HPDE6-E6E7 (cell line): ENCODE measurements at regions not wholly inside any gene's neighbourhood (a gene's known extent, or its start where the extent isn't known, plus 50 kb on each side); places are given as distances from the start of the nearest gene placed in this dataset.

Experiments
- DNase-seq: peaks from one replicate; pipeline ENCODE4 v3.0.0; 2011; ENCODE audit warnings: missing footprints; ENCODE audit errors: extremely low spot score

DNA sequence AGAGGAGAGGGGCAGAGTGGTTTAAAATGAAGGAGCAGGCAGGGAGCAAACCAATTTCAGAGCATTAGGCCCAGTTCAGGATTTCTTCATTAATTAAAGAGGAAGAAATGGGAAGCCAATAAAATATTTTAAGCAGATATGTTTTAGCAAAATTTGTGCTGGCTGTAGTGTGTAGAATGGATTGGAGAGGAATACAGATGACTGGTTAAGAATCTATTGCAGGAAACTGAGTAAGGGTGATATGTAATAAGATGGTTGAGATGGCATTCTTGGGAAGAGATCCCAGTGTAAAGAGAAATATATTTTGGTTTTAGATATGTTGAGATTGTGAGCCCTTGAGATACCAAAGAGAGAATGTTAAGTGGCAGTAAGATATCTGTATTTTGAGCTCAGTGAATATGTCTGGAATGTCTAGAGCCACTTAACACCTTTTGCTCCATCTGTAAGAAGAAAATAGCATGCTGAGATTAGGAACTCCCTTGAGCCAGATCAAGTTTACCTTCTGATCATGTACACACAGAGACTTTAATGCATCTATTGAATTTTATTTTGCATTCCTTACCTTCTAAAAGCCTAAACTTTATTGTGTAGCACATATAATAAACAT is 79.5 kb upstream of the SLC27A6 start:
- DNase-seq = no peak

DNA sequence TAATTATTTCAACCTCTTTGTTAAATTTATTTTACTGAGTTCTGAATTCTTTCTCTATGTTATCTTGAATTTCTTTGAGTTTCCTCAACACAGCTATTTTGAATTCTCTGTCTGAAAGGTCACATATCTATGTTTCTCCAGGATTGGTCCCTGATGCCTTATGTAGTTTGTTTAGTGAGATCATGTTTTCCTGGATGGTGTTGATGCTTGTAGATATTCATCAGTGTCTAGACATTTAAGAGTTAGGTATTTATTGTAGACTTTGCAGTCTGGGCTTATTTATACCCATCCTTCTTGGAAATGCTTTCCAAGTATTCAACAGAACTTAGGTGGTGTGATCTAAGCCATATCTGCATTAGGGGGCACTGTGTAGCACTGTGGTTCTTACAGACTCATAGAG is 70.2 kb upstream of the SLC27A6 start:
- DNase-seq = no peak

DNA sequence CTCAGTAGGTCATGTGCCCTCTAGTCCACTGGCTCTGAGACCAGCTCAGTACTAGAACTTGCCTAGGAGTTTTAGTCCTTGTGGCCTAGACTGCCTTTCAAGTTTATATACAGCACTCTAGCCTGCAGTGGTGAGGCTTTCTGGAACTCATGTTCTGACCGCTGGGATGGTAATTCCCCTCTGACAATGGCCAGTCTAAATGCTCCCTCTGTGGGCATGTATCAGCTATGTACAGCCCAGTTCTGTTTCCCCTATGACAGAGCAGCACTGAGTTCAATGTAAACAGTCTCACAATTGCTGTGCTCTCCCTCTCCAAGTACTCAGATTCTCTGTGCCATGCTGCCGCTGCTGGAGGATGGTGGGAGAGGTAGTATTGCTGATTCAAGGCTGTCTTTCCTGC is 68.6 kb upstream of the SLC27A6 start:
- no peak for DNase-seq

DNA sequence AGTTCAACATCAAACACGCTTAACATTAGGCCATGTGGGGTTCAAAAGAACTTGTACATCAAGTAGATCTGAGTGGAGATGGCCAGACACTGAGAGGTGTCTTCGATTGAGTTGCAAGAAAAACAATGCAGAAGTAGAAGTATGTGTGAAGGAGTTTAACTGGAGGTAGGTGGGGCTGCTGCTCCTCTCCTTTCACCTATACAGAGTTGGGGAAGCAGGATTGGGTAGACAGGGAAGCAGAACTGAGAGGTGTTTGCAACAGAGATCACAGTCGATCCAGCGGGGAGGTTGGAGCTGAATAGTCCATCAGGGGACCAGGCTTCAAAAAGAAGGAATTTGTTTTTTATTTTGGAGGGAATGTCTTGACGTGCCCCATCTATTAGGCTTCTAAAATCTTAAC is 61.7 kb upstream of the SLC27A6 start:
- no peak for DNase-seq

DNA sequence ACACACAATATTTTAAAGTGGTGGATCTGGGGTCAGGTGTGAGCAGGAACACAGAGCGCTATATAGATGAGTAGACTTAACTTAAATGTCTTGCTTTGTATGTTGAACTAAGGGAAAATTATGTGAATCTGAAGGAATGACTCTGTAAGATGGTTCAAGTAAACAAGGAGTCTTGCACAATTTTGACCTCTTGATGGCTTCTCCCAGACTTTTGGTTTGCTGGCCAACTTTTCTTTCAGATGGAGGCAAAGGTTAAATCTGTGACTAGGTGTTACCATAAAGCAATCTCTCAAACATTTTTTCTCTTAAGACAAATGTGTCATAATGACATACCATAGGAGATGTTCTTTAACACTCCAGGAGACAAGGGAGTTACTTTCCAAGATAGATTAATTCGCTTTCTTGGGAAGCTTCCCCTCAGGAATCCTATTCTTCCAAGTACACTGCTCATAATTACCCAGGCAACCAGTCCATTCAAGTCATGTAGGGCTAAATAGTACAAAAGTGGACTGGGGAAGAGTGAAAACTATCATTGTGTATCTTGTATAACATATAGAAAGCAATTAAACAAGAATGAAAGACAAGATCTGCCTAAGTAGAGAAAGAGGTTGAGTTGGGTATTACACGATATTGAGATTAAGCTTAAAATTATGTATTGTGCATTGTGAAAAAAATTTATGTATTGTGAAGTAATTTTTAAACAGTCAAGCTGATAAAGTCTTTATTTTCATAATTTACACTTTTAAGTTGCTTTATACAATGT is 60.3 kb upstream of the SLC27A6 start:
- DNase-seq = no peak

DNA sequence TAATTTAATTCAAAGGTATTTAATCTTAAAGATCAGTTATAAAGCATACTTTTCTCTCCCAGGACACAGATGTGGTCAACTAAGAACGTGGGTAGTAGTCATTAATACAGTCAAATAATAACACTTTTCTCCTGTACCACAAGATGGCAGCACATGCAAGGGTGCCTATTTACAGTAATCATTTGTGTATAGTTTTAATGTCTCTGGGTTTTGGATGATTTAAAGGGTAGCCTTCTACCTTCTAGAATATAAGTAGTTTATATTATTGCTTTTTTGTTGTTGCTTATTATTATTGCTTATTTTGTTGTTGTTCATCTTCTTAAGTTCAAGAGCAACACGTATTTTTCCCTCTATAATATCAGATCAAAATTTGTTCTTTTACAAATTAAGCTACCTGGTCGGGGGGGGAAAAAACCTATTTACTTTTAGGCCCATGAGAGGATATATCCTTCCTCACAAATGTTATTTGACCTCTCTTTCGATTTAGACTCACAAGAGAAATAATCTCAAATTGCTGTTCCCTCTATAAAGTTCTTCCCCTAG is 59.6 kb upstream of the SLC27A6 start:
- peak; percentile 21 for DNase-seq

DNA sequence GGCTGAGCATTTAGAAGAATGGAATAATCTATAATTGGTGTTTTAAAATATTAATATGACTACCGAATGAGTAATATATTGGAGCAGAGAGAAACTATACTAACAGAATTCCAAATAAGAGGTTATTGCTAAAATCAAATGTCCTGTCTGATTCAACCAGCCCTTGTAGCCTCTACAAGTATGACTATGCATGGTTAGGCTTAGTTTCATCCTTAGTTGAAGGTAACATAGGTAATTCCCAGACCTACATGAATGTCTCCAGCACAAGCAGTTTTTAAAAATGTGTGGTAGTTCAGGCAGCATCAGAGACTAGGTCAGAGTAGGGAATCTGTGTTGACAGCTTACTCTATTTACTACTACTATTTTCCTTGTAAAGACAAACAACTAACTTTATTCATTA is 51.7 kb upstream of the SLC27A6 start:
- DNase-seq = no peak
